ENCODE measurements at regions not wholly inside any gene's neighbourhood (a gene's known extent, or its start where the extent isn't known, plus 50 kb on each side); places are given as distances from the start of the nearest gene placed in this dataset.

- TF ChIP-seq, protein P1, sequence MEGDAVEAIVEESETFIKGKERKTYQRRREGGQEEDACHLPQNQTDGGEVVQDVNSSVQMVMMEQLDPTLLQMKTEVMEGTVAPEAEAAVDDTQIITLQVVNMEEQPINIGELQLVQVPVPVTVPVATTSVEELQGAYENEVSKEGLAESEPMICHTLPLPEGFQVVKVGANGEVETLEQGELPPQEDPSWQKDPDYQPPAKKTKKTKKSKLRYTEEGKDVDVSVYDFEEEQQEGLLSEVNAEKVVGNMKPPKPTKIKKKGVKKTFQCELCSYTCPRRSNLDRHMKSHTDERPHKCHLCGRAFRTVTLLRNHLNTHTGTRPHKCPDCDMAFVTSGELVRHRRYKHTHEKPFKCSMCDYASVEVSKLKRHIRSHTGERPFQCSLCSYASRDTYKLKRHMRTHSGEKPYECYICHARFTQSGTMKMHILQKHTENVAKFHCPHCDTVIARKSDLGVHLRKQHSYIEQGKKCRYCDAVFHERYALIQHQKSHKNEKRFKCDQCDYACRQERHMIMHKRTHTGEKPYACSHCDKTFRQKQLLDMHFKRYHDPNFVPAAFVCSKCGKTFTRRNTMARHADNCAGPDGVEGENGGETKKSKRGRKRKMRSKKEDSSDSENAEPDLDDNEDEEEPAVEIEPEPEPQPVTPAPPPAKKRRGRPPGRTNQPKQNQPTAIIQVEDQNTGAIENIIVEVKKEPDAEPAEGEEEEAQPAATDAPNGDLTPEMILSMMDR (IDR thresholded peaks at IDR 0.05; ENCODE audit: low read depth, low read length, missing input control), result no peak
- TF ChIP-seq REST (IDR thresholded peaks at IDR 0.05), result no peak
- no peak for TF ChIP-seq NR2F2 (IDR thresholded peaks at IDR 0.05)
- no peak for TF ChIP-seq EGR1 (IDR thresholded peaks at IDR 0.05; ENCODE audit: low read depth in 2 of 2)
Measured at GRCh38 chr17:71117466-71117865, 948.1 kb downstream of the KCNJ2 start.

All from liver (tissue), 3 donors.